SU-DHL-6 (cell line): ENCODE measurements at regions not wholly inside any gene's neighbourhood (a gene's known extent, or its start where the extent isn't known, plus 50 kb on each side); places are given as distances from the start of the nearest gene placed in this dataset.

Source experiments
- H2AFZ ChIP-seq: fragments of 200-600 bp; sonication (generic); 2 replicates; pipeline ENCODE4 v1.6.1; 2014; ENCODE audit warnings: low read depth, mild to moderate bottlenecking, moderate library complexity, mixed read lengths, antibody characterized with exemption, low read length; ENCODE audit not compliant: severe bottlenecking
- H3F3A ChIP-seq: fragments of 200-600 bp; shearing (Covaris generic); 2 replicates; pipeline ENCODE4 v1.6.0; 2016; ENCODE audit warnings: antibody characterized with exemption, mild to moderate bottlenecking; ENCODE audit not compliant: insufficient read depth
- H3K27ac ChIP-seq: fragments of 200-600 bp; sonication (generic); 2 replicates; pipeline ENCODE4 v1.5.1; 2016; ENCODE audit warnings: low read depth, mild to moderate bottlenecking, low read length, moderate library complexity, mixed read lengths
- H3K27me3 ChIP-seq: fragments of 200-600 bp; sonication (generic), shearing (Covaris generic); 2 replicates; pipeline ENCODE4 v1.6.0; 2014; ENCODE audit warnings: mild to moderate bottlenecking, low read length
- H3K36me3 ChIP-seq: fragments of 200-600 bp; sonication (generic); 2 replicates; pipeline ENCODE4 v1.6.1; 2014; ENCODE audit warnings: mild to moderate bottlenecking, low read length, mixed read lengths
- H3K4me2 ChIP-seq: fragments of 300-600, 200-600 bp; shearing (Covaris generic), sonication (generic); 2 replicates; pipeline ENCODE4 v1.6.0; 2014; ENCODE audit warnings: low read length, low read depth, mild to moderate bottlenecking; ENCODE audit not compliant: poor library complexity, severe bottlenecking
- H3K4me3 ChIP-seq: fragments of 200-600 bp; sonication (generic); 2 replicates; pipeline ENCODE4 v1.5.1; 2014; ENCODE audit warnings: antibody characterized with exemption, low read length, mild to moderate bottlenecking, mixed read lengths; ENCODE audit not compliant: insufficient read depth, poor library complexity, severe bottlenecking
- H3K79me2 ChIP-seq: fragments of 200-600 bp; sonication (generic); 2 replicates; pipeline ENCODE4 v1.6.1; 2014; ENCODE audit warnings: mild to moderate bottlenecking, low read length, moderate library complexity; ENCODE audit not compliant: insufficient read depth
- H3K9ac ChIP-seq: fragments of 200-600 bp; sonication (generic); 2 replicates; pipeline ENCODE4 v1.7.0; 2014; ENCODE audit warnings: mild to moderate bottlenecking, low read length
- H3K9me2 ChIP-seq: fragments of 200-600 bp; sonication (generic); replicated peaks from 2 replicates; pipeline ENCODE4 v1.6.1; 2014; ENCODE audit warnings: low read length; ENCODE audit not compliant: insufficient read depth
- H3K9me3 ChIP-seq: fragments of 200-600 bp; sonication (generic); 2 replicates; pipeline ENCODE4 v1.6.1; 2014; ENCODE audit warnings: low read length, mixed read lengths; ENCODE audit not compliant: insufficient read depth
- H4K20me1 ChIP-seq: fragments of 200-600 bp; sonication (generic); 2 replicates; pipeline ENCODE4 v1.6.1; 2014; ENCODE audit warnings: low read depth, mild to moderate bottlenecking, antibody characterized with exemption, low read length, moderate library complexity, mixed read lengths
- EZH2phosphoT487 ChIP-seq: fragments of 200-600 bp; sonication (generic), shearing (Covaris generic); conservative IDR thresholded peaks from 2 replicates; pipeline ENCODE4 v1.6.1; 2018; ENCODE audit warnings: mild to moderate bottlenecking, antibody characterized with exemption, low read length, moderate library complexity, mixed read lengths
- TF ChIP-seq, protein P1 (sequence below): fragments of 200-600 bp; sonication (generic); IDR thresholded peaks from one replicate; pipeline ENCODE4 v1.5.1; 2017; ENCODE audit warnings: antibody characterized with exemption, mild to moderate bottlenecking, low read length, moderate library complexity; ENCODE audit not compliant: insufficient read depth, poor library complexity, severe bottlenecking

GRCh38 chr2:193377789-193378188 lies 1183.1 kb upstream of the TMEFF2 start:
- Histone ChIP-seq H3K4me2 (no peak overlapping the region), H3K27ac (no peak overlapping the region), H3K79me2 (no peaks in the 10 kb centered on the region), H3K27me3 (no peaks in the 10 kb centered on the region), H3K9ac (no peak overlapping the region), H2AFZ (no peak overlapping the region), H4K20me1 (no peaks in the 10 kb centered on the region), H3K4me3 (no peak overlapping the region), H3K36me3 (no peaks in the 10 kb centered on the region), H3K9me3 (no peaks in the 10 kb centered on the region), H3K9me2 (peaks cover 4% of the 10 kb centered on the region; the same call in 1 of the 2 replicates), H3F3A (no peaks in the 10 kb centered on the region)
- TF ChIP-seq EZH2phosphoT487: no peak
- TF ChIP-seq, protein P1, sequence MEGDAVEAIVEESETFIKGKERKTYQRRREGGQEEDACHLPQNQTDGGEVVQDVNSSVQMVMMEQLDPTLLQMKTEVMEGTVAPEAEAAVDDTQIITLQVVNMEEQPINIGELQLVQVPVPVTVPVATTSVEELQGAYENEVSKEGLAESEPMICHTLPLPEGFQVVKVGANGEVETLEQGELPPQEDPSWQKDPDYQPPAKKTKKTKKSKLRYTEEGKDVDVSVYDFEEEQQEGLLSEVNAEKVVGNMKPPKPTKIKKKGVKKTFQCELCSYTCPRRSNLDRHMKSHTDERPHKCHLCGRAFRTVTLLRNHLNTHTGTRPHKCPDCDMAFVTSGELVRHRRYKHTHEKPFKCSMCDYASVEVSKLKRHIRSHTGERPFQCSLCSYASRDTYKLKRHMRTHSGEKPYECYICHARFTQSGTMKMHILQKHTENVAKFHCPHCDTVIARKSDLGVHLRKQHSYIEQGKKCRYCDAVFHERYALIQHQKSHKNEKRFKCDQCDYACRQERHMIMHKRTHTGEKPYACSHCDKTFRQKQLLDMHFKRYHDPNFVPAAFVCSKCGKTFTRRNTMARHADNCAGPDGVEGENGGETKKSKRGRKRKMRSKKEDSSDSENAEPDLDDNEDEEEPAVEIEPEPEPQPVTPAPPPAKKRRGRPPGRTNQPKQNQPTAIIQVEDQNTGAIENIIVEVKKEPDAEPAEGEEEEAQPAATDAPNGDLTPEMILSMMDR: no peak

DNA sequence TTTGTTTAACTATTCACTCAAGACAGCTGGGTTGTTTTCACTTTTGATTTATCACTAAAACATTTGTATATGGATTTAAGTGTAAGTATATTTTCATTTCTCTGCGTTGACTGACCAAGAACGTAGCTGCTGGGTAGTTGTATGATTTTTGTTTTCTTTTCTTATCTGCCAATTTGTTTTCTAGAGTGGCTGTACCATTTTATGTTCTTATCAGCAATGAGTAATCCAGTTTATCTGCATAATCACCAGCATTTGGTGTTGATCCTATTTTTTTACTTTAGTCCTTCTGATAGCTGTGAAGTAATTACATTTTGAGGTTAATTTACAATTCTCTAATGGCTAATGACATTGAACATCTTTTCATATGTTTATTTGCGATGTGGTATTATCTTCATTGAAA lies 1178.4 kb upstream of the TMEFF2 start:
- Histone ChIP-seq H3K79me2 (no peaks in the 10 kb centered on the region), H3K9me2 (no peaks in the 10 kb centered on the region), H3K4me3 (no peak overlapping the region), H3K9ac (no peak overlapping the region), H3K27ac (no peak overlapping the region), H3K27me3 (no peaks in the 10 kb centered on the region), H3K4me2 (no peak overlapping the region), H3K9me3 (no peaks in the 10 kb centered on the region), H3F3A (no peaks in the 10 kb centered on the region), H3K36me3 (no peaks in the 10 kb centered on the region), H4K20me1 (no peaks in the 10 kb centered on the region), H2AFZ (no peak overlapping the region)
- TF ChIP-seq, protein P1: no peak
- TF ChIP-seq EZH2phosphoT487: no peak

- no peaks in the 10 kb centered on the region for H3K9me3 ChIP-seq
- H3K27ac ChIP-seq: no peak overlapping the region
- H3K9ac ChIP-seq: no peak overlapping the region
- peak overlapping the region; percentile 13 for H2AFZ ChIP-seq
- no peak overlapping the region for H3K4me2 ChIP-seq
- H4K20me1 ChIP-seq: no peaks in the 10 kb centered on the region
- no peaks in the 10 kb centered on the region for H3K9me2 ChIP-seq
- H3K4me3 ChIP-seq: no peak overlapping the region
- H3K79me2 ChIP-seq: no peaks in the 10 kb centered on the region
- TF ChIP-seq EZH2phosphoT487: no peak
- TF ChIP-seq, protein P1: no peak
- no peaks in the 10 kb centered on the region for H3F3A ChIP-seq
- no peaks in the 10 kb centered on the region for H3K36me3 ChIP-seq
- no peaks in the 10 kb centered on the region for H3K27me3 ChIP-seq
Measured at GRCh38 chr2:193371200-193371599, 1176.5 kb upstream of the TMEFF2 start.
